ENCODE measurements at regions not wholly inside any gene's neighbourhood (a gene's known extent, or its start where the extent isn't known, plus 50 kb on each side); places are given as distances from the start of the nearest gene placed in this dataset.

DNA sequence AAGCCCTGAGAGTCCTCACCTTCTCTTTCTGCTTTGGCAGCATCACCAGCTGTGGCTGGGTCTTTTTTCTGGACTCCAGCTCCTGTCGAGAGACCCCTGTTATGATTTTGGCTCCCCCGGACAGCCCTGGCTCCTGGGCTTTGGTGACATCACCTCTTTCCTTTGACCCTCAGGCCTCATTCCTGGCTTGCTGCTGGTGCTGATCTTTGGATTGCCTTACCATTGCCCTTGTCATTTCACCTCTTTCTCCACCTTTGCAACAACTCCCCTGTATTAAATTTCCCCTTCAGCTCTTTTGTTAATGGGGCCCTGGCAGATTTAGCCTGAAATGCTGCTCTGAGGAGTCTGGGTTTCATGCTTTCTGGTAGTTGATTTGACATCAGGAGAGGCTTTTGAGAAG lies 322.8 kb downstream of the ZSWIM6 start:
- no peak for DNase-seq

DNA sequence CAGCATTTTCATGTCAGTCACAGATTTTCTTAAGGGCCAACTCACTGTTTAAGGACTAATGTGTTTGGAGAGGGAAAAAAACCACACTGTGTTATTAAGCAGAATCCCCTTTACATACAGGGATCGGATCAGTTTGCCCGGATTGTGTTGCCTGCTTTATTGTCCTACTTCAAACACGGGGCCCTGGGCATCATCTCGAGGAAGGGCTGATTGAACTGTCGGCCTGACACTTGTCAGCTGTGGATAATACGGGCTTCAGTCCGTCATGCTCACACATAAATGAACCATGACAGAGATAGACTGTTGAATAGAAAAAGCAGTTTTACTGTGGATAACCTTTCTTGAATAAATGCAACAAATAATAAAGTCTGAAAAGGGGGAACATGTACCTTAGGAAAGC lies 325.0 kb downstream of the ZSWIM6 start:
- DNase-seq, result no peak

DNA sequence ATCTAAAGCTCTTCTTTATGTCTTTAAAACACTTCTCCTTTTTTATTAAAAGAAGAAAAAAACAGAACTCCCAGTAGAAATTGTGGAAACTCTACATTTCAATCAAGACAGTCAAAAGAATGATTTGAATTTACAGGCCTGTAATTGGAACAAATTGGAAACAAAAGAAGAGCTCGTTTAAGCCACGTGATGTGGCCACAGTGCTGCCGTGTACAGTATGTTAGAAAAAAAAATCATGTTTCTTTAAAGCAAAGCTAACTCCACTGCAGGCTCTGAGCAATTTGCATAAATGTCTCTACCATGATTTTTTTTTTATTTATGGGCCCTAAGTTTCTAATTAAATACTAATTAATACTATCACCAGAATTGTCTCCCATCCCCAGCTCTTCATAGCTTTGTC lies 325.6 kb downstream of the ZSWIM6 start:
- DNase-seq, result no peak

DNA sequence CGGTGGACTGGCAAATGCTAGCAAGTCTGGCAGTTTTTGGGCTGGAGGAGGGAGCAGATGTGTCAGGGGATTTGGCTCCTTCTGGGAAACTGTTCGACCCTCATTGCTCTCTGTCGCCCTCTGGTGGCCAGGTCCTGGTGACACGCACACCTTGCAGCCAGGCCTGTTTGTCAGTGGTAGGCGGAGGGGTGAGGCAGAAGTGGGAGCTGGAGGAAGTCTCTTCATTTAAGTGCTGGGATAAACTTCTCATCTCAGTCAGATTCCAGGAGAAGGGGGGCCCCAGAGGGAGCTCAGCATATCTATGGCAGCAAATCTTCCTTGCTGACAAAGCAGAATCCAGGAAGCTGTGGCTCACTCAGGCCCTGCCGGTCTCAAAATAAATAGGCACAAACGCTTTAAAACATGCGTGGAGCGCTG lies 326.5 kb downstream of the ZSWIM6 start:
- DNase-seq, result peak; percentile 67 to 71

DNA sequence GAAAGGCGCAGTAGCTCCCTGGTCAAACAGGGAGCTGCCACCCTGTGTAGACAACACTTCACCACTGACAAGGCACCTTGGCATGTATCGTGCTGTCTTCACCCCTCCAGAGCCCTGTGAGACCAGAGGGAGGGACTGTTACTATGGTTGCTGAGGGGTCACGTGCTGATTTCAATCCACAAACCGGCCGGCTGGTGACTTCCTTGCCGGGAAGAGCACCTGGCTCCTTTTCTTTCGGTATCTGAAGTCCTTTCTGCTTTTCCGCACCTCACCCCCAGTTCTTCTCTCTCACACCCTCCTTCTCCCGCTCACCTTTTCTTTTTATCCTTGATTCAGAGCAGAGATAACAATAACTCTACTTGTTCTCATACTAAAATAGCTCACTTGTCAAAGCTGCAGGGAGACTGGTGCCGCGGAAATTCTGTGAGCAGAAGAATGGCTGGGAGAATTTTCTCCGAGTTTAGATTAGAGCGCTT lies 327.2 kb downstream of the ZSWIM6 start:
- no peak for DNase-seq

DNA sequence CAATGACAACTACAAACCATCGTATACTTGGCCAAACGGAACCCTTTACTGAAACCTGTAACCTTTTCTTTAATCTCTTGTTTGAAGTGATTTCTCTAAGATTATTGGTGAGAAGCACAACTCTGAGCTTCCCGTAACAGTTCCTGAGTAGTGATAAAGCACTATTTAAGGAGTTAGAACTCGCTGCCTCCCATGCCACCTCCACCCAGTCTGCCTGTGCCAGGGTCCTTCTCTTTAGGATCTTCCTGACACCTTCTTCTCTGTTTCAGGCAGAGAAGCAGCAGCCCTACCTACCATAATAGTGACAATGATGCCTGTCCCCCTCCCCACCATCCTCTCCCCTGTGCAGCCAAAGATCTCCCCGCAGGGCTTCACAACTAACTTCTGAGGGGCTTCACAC lies 330.6 kb downstream of the ZSWIM6 start:
- no peak for DNase-seq

DNA sequence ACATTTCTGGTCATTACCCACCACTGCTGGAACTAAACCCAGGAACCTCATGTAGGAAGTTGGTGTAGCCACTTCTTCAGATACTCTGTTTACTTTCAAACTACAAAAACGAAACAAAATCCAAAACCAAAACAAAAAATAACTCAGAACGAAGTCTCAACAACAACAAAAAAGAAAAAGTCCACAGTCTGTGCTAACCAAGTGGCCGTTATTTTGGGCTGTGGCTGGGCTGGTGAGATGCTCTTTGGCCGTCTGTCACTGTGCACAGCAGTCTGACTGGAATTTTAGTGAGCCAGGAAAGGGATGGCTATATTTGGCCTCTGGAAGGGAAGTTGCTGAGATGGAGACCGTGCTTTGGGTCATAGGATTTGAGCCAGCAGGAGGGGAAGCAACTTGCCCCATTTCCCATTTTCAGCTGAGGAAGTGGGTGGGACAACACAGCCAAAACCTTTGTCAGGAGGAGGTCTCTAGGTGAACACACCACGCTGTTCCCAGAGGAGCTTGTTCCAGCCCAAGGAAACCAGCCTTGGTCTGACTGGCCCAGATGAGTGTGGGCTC lies 334.1 kb downstream of the ZSWIM6 start:
- DNase-seq, result no peak

DNA sequence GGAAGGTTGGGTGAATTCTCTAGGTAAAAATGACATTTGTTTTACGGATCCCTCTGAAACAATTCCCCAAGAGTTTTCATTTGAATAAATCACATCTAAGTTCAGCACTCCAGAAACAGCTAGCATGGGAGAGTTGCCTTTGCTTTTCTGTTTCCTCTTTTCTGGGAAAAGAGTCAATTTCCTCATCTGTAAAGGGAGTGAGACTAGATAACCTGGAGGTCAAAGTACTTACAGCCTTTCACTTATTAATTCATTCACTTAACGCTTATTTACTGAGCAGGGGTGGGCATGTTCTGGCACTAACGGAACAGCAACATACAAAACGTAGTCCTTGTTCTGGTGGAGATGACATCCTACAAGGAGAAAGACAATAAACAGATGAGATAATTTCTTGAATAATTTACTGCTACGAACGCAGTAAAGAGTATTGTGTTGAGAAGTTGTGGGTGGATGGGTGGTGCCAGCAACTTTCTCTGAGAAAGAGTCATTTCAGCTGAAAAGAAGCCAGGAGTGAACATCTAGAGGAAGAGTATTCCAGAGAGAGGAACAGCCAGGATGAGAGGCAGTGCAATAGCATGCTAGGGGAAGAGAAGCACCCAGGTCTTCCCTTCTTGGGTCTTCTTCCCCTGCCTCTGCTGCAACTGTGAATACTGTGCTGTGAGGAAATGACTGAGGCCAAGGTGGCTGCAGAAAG lies 335.6 kb downstream of the ZSWIM6 start:
- DNase-seq, result no peak

DNA sequence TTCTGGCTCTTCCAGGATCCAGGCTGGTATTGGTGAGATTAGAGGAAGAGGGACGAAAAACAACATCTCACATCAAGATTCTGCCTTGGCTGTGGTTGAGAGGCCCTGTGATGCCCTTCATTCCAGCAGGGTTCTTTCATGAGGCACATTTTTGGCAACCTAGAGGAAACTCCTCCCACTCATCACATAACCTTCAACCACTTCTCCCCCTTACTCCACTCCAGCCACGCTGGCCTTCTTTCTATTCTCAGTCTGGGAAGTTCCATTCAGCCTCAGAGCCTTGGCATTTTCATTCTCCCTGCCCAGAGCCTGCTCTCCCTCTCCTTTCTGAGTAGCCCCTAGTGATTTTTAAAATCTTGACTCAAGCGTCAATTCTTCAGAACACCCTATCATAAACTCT lies 337.5 kb downstream of the ZSWIM6 start:
- no peak for DNase-seq

DNA sequence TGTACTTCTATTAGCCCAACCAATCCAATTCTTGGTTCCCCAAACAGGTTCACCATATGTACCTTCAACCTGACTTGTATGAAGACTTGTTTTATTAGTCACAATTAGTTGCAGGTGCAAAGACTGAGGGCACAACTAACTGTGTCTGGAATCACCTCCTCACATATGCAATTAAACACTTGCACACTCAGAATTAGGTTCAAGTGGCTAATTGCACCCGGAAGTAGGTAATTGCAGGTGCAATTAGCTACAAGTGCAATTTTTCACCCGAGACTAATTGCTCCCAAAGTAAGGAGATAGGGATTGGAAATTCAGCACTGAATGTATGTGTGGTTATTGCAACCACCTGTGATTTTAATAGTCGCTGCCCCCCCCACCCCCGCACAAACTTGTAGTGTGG lies 338.9 kb downstream of the ZSWIM6 start:
- DNase-seq, result peak in 1 of 2 experiments; percentile 7

DNA sequence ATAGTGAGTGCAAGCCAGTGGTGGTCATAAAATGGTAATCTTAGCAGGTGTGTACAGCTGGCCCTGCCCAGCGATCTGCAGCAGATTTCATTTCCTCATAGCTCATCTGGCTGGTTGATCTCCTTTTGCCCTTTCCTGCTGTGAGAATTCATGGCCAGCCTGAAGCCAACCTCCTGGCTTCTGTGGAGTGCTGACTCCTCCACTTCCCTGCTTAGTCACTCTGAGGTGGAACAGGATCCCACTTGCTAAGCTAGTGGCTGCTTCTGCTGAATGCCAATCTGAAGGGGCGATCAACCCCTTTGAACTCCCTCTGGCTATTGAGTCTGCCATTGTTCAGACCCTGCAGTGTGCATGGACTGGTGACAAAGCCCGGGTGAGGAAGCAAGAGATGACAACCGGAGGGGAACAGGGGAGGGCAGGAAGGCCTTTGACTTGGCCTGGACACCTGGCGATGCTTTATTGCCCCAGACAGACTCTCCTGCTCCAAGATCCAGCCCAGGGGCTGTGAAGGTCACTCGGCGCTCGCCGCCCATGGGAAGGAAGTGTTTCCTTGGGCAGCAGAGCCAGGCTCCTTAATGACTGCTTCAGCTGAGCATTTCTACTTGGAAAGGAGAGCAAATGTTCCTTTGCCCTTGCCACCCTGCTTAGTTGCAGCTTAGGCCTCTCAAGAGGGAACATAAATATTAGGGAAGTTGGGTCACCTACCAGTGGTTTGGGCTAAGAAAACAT lies 341.1 kb downstream of the ZSWIM6 start:
- no peak for DNase-seq

DNA sequence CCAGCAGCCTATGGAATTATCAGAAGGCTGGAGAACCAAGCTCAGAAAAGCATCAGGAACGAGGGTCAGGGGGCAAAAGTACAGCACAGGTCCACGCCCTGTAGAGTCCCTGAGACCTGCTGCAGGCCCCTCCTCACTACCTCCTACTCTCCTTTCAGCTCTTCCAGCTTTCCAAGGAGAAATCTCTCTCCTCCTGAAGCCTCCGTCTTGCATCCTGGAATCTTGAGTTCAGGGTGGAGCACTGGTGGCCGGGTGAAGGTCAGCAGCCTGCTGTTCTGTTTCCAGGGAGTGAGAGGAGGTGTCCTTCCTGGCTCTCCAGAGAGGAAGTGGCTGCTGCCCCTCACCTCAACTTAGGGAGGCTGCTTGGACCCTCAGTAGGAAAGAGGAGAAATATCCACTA lies 342.3 kb downstream of the ZSWIM6 start:
- DNase-seq, result no peak

DNA sequence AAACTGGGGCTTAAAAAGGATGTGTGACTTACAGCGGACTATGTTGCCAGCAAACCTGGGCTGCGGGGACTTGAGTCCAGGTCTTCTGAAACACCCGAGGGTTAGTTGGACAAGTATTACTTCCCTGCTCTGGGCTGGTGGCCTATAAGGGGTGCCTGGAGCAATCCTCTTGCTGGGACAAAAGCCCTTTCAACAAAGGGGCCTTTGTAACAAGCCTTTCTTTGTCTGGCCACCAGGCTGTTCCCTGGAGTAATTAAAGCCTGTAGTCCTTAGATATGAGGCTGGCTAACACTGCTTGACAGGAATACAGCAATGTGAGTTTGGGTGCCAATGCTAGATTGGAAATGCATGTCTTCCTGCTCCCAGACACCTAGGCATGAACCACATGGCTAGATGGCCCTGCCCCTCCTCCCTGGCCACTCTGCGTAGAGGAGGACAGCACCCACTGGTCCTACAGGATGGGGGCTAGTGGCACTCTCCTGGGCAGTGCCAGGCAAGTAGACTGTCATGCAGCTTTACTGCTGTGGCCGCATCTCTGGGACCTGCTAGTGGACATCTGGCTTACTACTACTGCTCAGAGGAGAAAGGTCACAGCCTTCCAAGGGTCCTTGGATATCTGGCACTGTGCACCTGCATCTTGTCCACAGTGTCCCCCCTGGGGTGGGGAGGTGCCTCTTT lies 343.1 kb downstream of the ZSWIM6 start:
- peak in 1 of 2 experiments; percentile 3 for DNase-seq

DNA sequence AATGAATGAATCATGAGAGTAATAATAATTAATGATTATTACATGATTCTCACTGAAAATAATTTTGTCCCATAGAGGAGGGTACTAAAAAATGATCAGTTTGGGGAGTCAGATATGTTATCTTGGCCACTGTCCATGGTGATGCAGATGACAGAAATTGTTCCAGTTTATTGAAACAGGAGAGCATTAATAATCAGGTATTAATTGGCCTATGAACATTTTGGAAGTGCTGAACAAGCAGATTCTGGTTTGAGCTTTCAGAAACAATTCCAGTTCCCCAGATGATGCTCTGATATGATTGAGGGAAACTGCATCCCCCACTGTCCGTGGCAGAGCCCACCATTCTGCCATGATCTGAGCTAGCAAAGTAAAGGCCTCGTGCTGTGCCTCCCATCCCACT lies 345.2 kb downstream of the ZSWIM6 start:
- no peak for DNase-seq

DNA sequence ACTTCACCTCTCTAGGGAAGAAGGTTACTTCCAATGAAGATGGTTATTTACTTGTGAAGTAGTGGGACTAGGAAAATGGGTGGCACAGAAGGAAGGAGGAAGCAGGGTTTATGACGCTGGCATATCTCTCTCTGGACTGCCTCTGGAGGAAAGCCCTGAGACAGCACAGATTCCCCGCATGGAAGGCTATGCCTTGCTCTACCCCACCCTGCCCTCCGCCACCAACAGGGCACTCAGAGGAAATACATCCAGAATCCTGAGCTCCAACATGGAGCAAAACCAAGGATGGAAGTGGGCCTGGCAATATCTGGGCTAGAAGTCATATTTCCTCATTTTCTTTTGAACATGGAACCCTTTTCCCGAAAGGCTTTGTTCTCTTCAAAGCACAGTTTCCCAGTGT lies 346.9 kb downstream of the ZSWIM6 start:
- no peak for DNase-seq

DNA sequence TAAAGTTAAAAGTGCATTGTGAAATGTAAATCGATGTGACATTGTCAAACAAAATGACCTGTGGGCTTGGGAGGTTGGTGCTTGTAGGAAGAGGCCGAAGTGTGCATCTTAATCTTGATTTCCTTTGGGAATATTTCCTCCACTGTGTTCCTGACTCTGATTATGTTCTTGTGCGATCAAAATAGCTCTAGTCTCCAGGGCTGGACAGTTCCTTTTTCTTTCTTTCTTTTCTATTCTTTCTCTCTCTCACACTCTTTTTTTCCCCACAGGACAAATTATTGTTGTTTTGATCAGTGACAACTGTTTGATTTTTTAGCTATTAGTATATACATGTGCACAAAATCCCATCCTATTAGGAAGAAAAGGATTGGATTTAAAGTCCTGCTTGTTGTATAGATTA lies 347.5 kb downstream of the ZSWIM6 start:
- DNase-seq, result no peak

DNA sequence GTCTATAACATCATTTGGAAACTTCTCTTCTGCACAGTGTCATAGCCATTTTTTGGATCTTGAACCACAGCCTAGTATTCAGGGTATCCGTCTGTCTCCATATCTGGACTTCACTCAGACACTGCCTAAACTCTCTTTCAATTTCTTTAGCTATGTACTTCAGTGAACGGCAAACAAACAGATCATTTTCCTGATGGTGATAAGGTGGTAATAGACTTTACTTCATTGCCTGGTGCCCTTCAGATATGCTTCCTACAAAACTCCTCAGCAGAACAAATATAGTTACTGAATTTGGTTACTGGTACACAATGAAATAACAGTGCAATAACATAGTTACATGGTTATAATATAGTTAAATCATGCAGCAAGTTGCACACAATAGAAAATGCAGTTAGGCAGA lies 348.2 kb downstream of the ZSWIM6 start:
- DNase-seq, result no peak

DNA sequence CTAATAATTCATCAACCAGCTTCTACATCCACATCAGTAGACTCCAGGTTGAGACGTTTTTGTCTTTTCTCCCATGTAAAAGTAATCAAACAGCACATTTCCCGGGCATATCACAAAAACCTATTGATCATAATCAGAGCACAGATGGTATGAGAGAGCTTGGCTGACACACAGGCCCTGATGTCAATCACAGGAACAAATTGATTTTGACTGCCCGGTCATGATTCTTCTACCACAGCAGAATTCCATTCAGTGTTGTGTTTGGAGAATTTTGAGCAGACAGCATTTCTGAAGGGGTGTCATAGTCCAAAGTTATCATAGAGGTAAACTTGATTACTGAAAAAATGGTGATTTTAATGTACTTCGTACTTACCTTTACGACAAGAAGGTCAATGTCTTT lies 351.1 kb downstream of the ZSWIM6 start:
- DNase-seq, result no peak

DNA sequence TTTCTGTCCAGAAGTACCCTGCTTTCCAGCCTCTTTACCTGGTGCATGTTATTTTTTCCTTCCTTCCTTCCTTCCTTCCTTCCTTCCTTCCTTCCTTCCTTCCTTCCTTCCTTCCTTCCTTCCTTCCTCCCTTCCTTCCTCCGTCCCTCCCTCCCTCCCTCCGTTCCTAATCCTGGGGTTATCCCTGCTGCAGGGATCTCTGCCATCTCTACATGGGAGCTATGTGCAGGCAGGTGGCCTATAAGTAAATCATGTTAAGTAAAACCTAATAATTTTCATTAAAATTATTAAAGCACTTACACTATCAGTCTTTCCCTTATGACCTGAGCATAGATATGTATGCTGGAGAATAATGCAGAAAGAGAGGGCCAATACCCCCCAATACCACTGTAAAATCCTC lies 351.9 kb downstream of the ZSWIM6 start:
- no peak for DNase-seq

DNA sequence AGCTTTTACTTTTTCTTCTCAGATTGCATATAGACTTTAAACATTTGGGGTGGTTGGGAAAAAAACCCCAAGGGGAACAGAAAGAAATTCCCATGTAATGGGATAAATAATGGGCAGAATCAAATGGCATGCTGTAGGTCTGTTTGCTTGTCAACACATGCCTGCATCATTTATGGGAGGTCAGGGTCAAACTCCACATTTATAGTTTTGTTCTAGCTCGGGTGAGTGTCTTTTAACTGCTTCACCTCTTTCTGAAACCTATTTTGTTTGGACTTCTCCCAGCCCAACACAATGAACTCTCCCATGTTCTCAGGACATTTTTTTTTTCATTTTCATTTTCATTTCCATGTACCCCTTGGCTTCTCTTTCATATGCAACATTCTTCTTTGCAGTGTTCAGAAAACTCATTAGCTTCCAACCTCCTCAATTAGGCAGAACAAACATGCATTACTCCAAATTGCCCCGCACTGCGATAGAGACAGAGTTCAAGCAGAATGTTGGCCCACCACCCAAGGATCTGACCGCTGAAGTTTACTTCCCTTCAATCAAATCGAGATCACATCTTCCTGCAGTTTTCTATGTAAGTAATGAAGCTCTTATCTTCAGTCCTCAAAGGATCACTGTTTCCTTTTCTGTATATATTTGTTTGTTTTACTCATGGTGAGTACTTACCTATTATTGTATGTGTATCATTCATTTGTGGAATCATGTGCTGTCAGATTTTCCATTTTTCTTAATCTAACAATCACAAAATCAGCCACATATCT lies 354.6 kb downstream of the ZSWIM6 start:
- DNase-seq, result peak in 1 of 2 experiments; percentile 3

DNA sequence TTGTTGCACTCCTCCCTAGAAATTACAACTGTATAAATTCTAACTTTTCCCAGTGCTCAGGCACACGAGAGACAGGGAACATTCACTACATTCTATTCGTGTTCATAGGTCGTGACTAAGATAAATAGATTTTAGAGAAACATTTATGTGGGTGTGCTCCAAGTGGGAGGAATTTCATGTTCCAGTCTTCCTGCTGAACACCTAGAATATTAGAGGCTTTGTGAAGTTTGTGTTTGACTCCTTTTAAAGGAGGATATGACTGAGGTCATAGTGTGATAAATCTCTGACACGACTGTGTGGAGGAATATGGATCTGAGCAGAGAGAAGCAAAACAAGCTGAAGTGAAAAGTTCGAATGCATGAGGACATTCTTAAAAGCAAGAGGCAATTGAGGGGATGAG lies 355.3 kb downstream of the ZSWIM6 start:
- DNase-seq, result no peak

DNA sequence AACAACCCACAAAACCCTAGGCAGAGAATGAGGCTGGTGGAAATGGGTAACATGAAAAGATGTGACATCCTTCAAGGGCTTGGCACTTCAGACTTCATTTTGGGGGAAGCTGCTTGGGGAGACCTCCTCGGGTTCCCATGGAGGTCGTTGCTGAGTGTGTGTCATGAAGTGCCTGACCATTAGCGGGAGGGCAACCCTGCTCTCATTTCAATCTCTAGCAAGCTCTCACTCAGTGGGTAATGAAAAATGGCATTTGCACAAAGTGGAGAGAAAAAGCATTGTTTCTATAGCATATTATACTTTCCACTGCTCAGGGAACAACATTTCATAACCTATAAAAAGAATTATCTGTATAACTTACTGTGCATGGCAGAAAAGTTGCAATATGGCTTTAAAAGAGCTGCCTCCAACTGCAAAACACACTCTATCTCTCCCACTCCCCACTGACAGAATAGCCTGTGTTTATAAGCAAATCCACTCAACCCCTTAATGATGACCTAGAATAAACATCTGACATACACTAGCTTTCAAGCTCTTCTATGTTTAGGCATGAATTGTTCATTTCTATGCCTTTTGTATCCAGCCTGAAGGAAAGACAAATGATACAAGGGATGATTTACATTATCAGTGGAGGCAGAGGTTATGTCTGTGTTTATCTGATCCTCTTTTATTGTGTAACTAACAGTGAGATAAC lies 357.2 kb downstream of the ZSWIM6 start:
- no peak for DNase-seq

All from NCI-H2081 (cell line).